H1 (cell line): ENCODE measurements at regions not wholly inside any gene's neighbourhood (a gene's known extent, or its start where the extent isn't known, plus 50 kb on each side); places are given as distances from the start of the nearest gene placed in this dataset.

Source experiments
- CBX5 ChIP-seq: fragments of 300-800, 300-1000 bp; sonication (generic); IDR thresholded peaks from 2 replicates; pipeline ENCODE4 v1.7.1; 2016; ENCODE audit warnings: antibody characterized with exemption, low read length, low read depth
- MAX ChIP-seq: IDR thresholded peaks from 2 replicates; pipeline ENCODE4 v1.6.1; 2012; ENCODE audit warnings: inconsistent platforms
- POLR2A ChIP-seq, 2 experiments: IDR thresholded peaks; 1 replicate in 1 of 2; 2 replicates in 1 of 2; pipeline ENCODE4 v1.6.1; 2011; ENCODE audit warnings: low read depth in 2 of 2, low read length in 2 of 2, mild to moderate bottlenecking in 2 of 2; ENCODE audit errors: control extremely low read depth in 1 of 2
- SP4 ChIP-seq: IDR thresholded peaks from 2 replicates; pipeline ENCODE4 v1.6.1; 2012; ENCODE audit warnings: low read length, inconsistent platforms
- SUZ12 ChIP-seq: fragments of 200-600 bp; sonication (generic); IDR thresholded peaks from 2 replicates; pipeline ENCODE4 v1.6.1; 2012; ENCODE audit warnings: mild to moderate bottlenecking, inconsistent platforms, low read length, moderate library complexity, mixed read lengths
- TF ChIP-seq, protein P1 (sequence below): fragments of 300-600 bp; sonication (generic); IDR thresholded peaks from 2 replicates; pipeline ENCODE4 v1.7.1; 2012; ENCODE audit warnings: low read length, moderate library complexity, mild to moderate bottlenecking, inconsistent platforms; ENCODE audit not compliant: insufficient replicate concordance

- TF ChIP-seq, protein P1, sequence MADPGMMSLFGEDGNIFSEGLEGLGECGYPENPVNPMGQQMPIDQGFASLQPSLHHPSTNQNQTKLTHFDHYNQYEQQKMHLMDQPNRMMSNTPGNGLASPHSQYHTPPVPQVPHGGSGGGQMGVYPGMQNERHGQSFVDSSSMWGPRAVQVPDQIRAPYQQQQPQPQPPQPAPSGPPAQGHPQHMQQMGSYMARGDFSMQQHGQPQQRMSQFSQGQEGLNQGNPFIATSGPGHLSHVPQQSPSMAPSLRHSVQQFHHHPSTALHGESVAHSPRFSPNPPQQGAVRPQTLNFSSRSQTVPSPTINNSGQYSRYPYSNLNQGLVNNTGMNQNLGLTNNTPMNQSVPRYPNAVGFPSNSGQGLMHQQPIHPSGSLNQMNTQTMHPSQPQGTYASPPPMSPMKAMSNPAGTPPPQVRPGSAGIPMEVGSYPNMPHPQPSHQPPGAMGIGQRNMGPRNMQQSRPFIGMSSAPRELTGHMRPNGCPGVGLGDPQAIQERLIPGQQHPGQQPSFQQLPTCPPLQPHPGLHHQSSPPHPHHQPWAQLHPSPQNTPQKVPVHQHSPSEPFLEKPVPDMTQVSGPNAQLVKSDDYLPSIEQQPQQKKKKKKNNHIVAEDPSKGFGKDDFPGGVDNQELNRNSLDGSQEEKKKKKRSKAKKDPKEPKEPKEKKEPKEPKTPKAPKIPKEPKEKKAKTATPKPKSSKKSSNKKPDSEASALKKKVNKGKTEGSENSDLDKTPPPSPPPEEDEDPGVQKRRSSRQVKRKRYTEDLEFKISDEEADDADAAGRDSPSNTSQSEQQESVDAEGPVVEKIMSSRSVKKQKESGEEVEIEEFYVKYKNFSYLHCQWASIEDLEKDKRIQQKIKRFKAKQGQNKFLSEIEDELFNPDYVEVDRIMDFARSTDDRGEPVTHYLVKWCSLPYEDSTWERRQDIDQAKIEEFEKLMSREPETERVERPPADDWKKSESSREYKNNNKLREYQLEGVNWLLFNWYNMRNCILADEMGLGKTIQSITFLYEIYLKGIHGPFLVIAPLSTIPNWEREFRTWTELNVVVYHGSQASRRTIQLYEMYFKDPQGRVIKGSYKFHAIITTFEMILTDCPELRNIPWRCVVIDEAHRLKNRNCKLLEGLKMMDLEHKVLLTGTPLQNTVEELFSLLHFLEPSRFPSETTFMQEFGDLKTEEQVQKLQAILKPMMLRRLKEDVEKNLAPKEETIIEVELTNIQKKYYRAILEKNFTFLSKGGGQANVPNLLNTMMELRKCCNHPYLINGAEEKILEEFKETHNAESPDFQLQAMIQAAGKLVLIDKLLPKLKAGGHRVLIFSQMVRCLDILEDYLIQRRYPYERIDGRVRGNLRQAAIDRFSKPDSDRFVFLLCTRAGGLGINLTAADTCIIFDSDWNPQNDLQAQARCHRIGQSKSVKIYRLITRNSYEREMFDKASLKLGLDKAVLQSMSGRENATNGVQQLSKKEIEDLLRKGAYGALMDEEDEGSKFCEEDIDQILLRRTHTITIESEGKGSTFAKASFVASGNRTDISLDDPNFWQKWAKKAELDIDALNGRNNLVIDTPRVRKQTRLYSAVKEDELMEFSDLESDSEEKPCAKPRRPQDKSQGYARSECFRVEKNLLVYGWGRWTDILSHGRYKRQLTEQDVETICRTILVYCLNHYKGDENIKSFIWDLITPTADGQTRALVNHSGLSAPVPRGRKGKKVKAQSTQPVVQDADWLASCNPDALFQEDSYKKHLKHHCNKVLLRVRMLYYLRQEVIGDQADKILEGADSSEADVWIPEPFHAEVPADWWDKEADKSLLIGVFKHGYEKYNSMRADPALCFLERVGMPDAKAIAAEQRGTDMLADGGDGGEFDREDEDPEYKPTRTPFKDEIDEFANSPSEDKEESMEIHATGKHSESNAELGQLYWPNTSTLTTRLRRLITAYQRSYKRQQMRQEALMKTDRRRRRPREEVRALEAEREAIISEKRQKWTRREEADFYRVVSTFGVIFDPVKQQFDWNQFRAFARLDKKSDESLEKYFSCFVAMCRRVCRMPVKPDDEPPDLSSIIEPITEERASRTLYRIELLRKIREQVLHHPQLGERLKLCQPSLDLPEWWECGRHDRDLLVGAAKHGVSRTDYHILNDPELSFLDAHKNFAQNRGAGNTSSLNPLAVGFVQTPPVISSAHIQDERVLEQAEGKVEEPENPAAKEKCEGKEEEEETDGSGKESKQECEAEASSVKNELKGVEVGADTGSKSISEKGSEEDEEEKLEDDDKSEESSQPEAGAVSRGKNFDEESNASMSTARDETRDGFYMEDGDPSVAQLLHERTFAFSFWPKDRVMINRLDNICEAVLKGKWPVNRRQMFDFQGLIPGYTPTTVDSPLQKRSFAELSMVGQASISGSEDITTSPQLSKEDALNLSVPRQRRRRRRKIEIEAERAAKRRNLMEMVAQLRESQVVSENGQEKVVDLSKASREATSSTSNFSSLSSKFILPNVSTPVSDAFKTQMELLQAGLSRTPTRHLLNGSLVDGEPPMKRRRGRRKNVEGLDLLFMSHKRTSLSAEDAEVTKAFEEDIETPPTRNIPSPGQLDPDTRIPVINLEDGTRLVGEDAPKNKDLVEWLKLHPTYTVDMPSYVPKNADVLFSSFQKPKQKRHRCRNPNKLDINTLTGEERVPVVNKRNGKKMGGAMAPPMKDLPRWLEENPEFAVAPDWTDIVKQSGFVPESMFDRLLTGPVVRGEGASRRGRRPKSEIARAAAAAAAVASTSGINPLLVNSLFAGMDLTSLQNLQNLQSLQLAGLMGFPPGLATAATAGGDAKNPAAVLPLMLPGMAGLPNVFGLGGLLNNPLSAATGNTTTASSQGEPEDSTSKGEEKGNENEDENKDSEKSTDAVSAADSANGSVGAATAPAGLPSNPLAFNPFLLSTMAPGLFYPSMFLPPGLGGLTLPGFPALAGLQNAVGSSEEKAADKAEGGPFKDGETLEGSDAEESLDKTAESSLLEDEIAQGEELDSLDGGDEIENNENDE: no peak
- no peak for TF ChIP-seq MAX
- no peak for TF ChIP-seq SP4
- TF ChIP-seq SUZ12: no peak
- no peak for TF ChIP-seq POLR2A (IDR thresholded peaks at IDR 0.05; ENCODE audit: control extremely low read depth in 1 of 2, low read depth in 2 of 2, low read length in 2 of 2)
- TF ChIP-seq CBX5: no peak
These were observed 132.1 kb upstream of the NPY2R start (continued) for GRCh38 chr4:155076256-155076785.
